Nephron (organoid): ENCODE measurements at regions not wholly inside any gene's neighbourhood (a gene's known extent, or its start where the extent isn't known, plus 50 kb on each side); places are given as distances from the start of the nearest gene placed in this dataset.

Experiments used
- H3K27ac Mint-ChIP-seq, 3 experiments: 2 replicates each; pipeline ENCODE4 v1.8.0; 2020; ENCODE audit warnings: mixed read lengths in 3 of 3, mild to moderate bottlenecking in 2 of 3, moderate library complexity in 1 of 3
- H3K27me3 Mint-ChIP-seq: 2 replicates; pipeline ENCODE4 v1.8.0; 2021; ENCODE audit warnings: low read depth, mild to moderate bottlenecking, moderate library complexity, mixed read lengths
- H3K36me3 Mint-ChIP-seq: 2 replicates; pipeline ENCODE4 v1.8.0; 2020; ENCODE audit warnings: low read depth, mixed read lengths
- H3K4me1 Mint-ChIP-seq: 2 replicates; pipeline ENCODE4 v1.8.0; 2020; ENCODE audit warnings: mixed read lengths
- H3K4me3 Mint-ChIP-seq, 3 experiments: 2 replicates each; pipeline ENCODE4 v1.8.0; 2020; ENCODE audit warnings: mild to moderate bottlenecking in 3 of 3, mixed read lengths in 3 of 3, moderate library complexity in 2 of 3
- H3K9me3 Mint-ChIP-seq: 2 replicates; pipeline ENCODE4 v1.8.0; 2020; ENCODE audit warnings: mixed read lengths
- CTCF ChIP-seq, 3 experiments: fragments of 200-600 bp; sonication (generic); IDR thresholded peaks; one replicate each; pipeline ENCODE4 v1.5.0; 2021; ENCODE audit warnings: antibody characterized with exemption in 3 of 3; ENCODE audit not compliant: unreplicated experiment in 3 of 3

GRCh38 chr5:58227858-58228257 lies 232.0 kb downstream of the PLK2 start:
- H3K9me3 Mint-ChIP-seq: peaks cover 5% of the 10 kb centered on the region
- no peaks in the 10 kb centered on the region for H3K27me3 Mint-ChIP-seq
- no peaks in the 10 kb centered on the region for H3K36me3 Mint-ChIP-seq
- H3K27ac Mint-ChIP-seq: no peak overlapping the region
- H3K4me3 Mint-ChIP-seq: no peak overlapping the region
- no peak for TF ChIP-seq CTCF (IDR thresholded peaks at IDR 0.05; ENCODE audit: unreplicated experiment in 3 of 3)
- no peaks in the 10 kb centered on the region for H3K4me1 Mint-ChIP-seq

GRCh38 chr5:58224661-58225060 lies 235.2 kb downstream of the PLK2 start:
- Mint-ChIP-seq H3K36me3 (no peaks in the 10 kb centered on the region), H3K27me3 (no peaks in the 10 kb centered on the region), H3K9me3 (peaks cover 13% of the 10 kb centered on the region), H3K27ac (no peak overlapping the region), H3K4me3 (no peak overlapping the region), H3K4me1 (no peaks in the 10 kb centered on the region)
- no peak for TF ChIP-seq CTCF (IDR thresholded peaks at IDR 0.05; ENCODE audit: unreplicated experiment in 3 of 3)

GRCh38 chr5:58224221-58224620 lies 235.7 kb downstream of the PLK2 start:
- TF ChIP-seq CTCF (IDR thresholded peaks at IDR 0.05; ENCODE audit: unreplicated experiment in 3 of 3): no peak
- Mint-ChIP-seq H3K4me3 (no peak overlapping the region), H3K9me3 (peaks cover 15% of the 10 kb centered on the region), H3K36me3 (no peaks in the 10 kb centered on the region), H3K27ac (no peak overlapping the region), H3K4me1 (no peaks in the 10 kb centered on the region), H3K27me3 (no peaks in the 10 kb centered on the region)

- H3K4me1 Mint-ChIP-seq: no peaks in the 10 kb centered on the region
- H3K4me3 Mint-ChIP-seq: no peak overlapping the region
- H3K27ac Mint-ChIP-seq: no peak overlapping the region
- H3K36me3 Mint-ChIP-seq: no peaks in the 10 kb centered on the region
- no peak for TF ChIP-seq CTCF (IDR thresholded peaks at IDR 0.05; ENCODE audit: unreplicated experiment in 3 of 3)
- peaks cover 7% of the 10 kb centered on the region for H3K27me3 Mint-ChIP-seq
- H3K9me3 Mint-ChIP-seq: peaks cover 15% of the 10 kb centered on the region
Measured at GRCh38 chr5:58215364-58215763, 244.5 kb downstream of the PLK2 start.

- no peak for TF ChIP-seq CTCF (IDR thresholded peaks at IDR 0.05; ENCODE audit: unreplicated experiment in 3 of 3)
- Mint-ChIP-seq H3K36me3 (no peaks in the 10 kb centered on the region), H3K27me3 (no peaks in the 10 kb centered on the region), H3K9me3 (peaks cover 6% of the 10 kb centered on the region), H3K4me1 (peaks cover 20% of the 10 kb centered on the region), H3K27ac (no peak overlapping the region), H3K4me3 (no peak overlapping the region)
Measured at GRCh38 chr5:58211441-58211840, 248.4 kb downstream of the PLK2 start.

GRCh38 chr5:58208674-58209073 lies 251.2 kb downstream of the PLK2 start:
- Mint-ChIP-seq H3K27me3 (no peaks in the 10 kb centered on the region), H3K4me1 (peaks cover 36% of the 10 kb centered on the region), H3K4me3 (no peak overlapping the region), H3K27ac (no peak overlapping the region), H3K36me3 (no peaks in the 10 kb centered on the region), H3K9me3 (no peaks in the 10 kb centered on the region)
- TF ChIP-seq CTCF (IDR thresholded peaks at IDR 0.05; ENCODE audit: unreplicated experiment in 3 of 3): no peak
